ENCODE measurements at regions not wholly inside any gene's neighbourhood (a gene's known extent, or its start where the extent isn't known, plus 50 kb on each side); places are given as distances from the start of the nearest gene placed in this dataset.
A peak's percentile ranks its signal among the peaks of the same experiment; 100 is the strongest.
"Not testable (repeated sequence)": the region's sequence is repeated elsewhere in the genome, so short reads cannot be mapped to it uniquely, and the experiment has no call there.

- no peak for DNase-seq
These were observed 242.8 kb upstream of the RGS17 start for GRCh38 chr6:153373869-153374268.

GRCh38 chr6:153368131-153368530, 237.0 kb upstream of the RGS17 start:
- DNase-seq: no peak

- no peak for DNase-seq
These were observed 235.9 kb upstream of the RGS17 start for GRCh38 chr6:153367021-153367420.

GRCh38 chr6:153357391-153357790, 226.3 kb upstream of the RGS17 start:
- DNase-seq: no peak

GRCh38 chr6:153340568-153340967, 209.5 kb upstream of the RGS17 start:
- no peak for DNase-seq

GRCh38 chr6:153334121-153334520, 203.0 kb upstream of the RGS17 start:
- no peak for DNase-seq

- DNase-seq: not testable (repeated sequence)
These were observed 200.1 kb upstream of the RGS17 start for GRCh38 chr6:153331221-153331620.

GRCh38 chr6:153328194-153328593, 197.1 kb upstream of the RGS17 start:
- DNase-seq: no peak

- DNase-seq: no peak
These were observed 194.6 kb upstream of the RGS17 start for GRCh38 chr6:153325661-153326060.

GRCh38 chr6:153312634-153313033, 181.6 kb upstream of the RGS17 start:
- DNase-seq: peak; percentile 40

- DNase-seq: no peak
These were observed 178.6 kb upstream of the RGS17 start for GRCh38 chr6:153309651-153310050.

- DNase-seq: no peak
These were observed 171.1 kb upstream of the RGS17 start for GRCh38 chr6:153302133-153302532.

GRCh38 chr6:153301602-153302001, 170.5 kb upstream of the RGS17 start:
- DNase-seq: no peak

GRCh38 chr6:153282456-153282855, 151.4 kb upstream of the RGS17 start:
- not testable (repeated sequence) for DNase-seq

- DNase-seq: no peak
These were observed 144.9 kb upstream of the RGS17 start for GRCh38 chr6:153275997-153276396.

GRCh38 chr6:153272201-153272980, 141.3 kb upstream of the RGS17 start:
- no peak for DNase-seq

GRCh38 chr6:153263489-153263888, 132.4 kb upstream of the RGS17 start:
- DNase-seq: no peak

GRCh38 chr6:153251326-153251725, 120.2 kb upstream of the RGS17 start:
- no peak for DNase-seq

- no peak for DNase-seq
These were observed 106.6 kb upstream of the RGS17 start for GRCh38 chr6:153237670-153238069.

- DNase-seq: peak; percentile 44
These were observed 100.1 kb upstream of the RGS17 start for GRCh38 chr6:153231048-153231646.

- DNase-seq: no peak
These were observed 87.2 kb upstream of the RGS17 start for GRCh38 chr6:153218184-153218792.

- DNase-seq: no peak
These were observed 85.7 kb upstream of the RGS17 start for GRCh38 chr6:153216789-153217188.

- no peak for DNase-seq
These were observed 84.2 kb upstream of the RGS17 start for GRCh38 chr6:153215242-153215641.

- no peak for DNase-seq
These were observed 83.4 kb upstream of the RGS17 start for GRCh38 chr6:153214436-153214835.
